Astrocyte (in vitro differentiated cells and primary cell): ENCODE measurements at regions not wholly inside any gene's neighbourhood (a gene's known extent, or its start where the extent isn't known, plus 50 kb on each side); places are given as distances from the start of the nearest gene placed in this dataset.

Experiments used
- DNase-seq: peaks from one replicate; pipeline ENCODE4 v3.0.0-alpha.2; 2010; ENCODE audit warnings: low read depth
- FAIRE-seq: peaks from 2 replicates; lab custom pipeline; 2011; peaks lifted over from hg19 to GRCh38; lab: Jason Lieb, UNC
- H2AFZ ChIP-seq: 2 replicates; pipeline ENCODE4 v1.6.0; 2012; ENCODE audit warnings: low read depth, low read length, inconsistent platforms
- H3K27ac ChIP-seq: 2 replicates; pipeline ENCODE4 v1.5.1; 2011; ENCODE audit warnings: low read depth, low read length, inconsistent platforms
- H3K27me3 ChIP-seq: 2 replicates; pipeline ENCODE4 v1.6.0; 2011; ENCODE audit warnings: low read length, inconsistent platforms; ENCODE audit not compliant: insufficient read depth
- H3K36me3 ChIP-seq: 2 replicates; pipeline ENCODE4 v1.5.1; 2011; ENCODE audit warnings: low read length, inconsistent platforms; ENCODE audit not compliant: insufficient read depth
- H3K4me1 ChIP-seq: 2 replicates; pipeline ENCODE4 v1.5.1; 2011; ENCODE audit warnings: low read length, inconsistent platforms; ENCODE audit not compliant: insufficient read depth
- H3K4me2 ChIP-seq: 2 replicates; pipeline ENCODE4 v1.6.0; 2012; ENCODE audit warnings: low read length, inconsistent platforms
- H3K4me3 ChIP-seq: 2 replicates; pipeline ENCODE4 v1.5.1; 2011; ENCODE audit warnings: low read depth, mild to moderate bottlenecking, low read length, inconsistent platforms; ENCODE audit not compliant: insufficient read depth
- H3K79me2 ChIP-seq: 2 replicates; pipeline ENCODE4 v1.6.0; 2012; ENCODE audit warnings: mild to moderate bottlenecking, low read length, inconsistent platforms; ENCODE audit not compliant: insufficient read depth
- H3K9ac ChIP-seq: 2 replicates; pipeline ENCODE4 v1.6.0; 2012; ENCODE audit warnings: mild to moderate bottlenecking, low read length, inconsistent platforms
- H3K9me3 ChIP-seq: 2 replicates; pipeline ENCODE4 v1.5.1; 2012; ENCODE audit warnings: low read depth, mild to moderate bottlenecking, low read length, inconsistent platforms; ENCODE audit not compliant: insufficient read depth
- H4K20me1 ChIP-seq: 2 replicates; pipeline ENCODE4 v1.6.0; 2012; ENCODE audit warnings: low read length, inconsistent platforms; ENCODE audit not compliant: insufficient read depth
- H3K27ac Mint-ChIP-seq: one replicate; pipeline ENCODE4 v1.8.0; 2021; ENCODE audit warnings: mild to moderate bottlenecking, mixed read lengths; ENCODE audit not compliant: unreplicated experiment
- H3K27me3 Mint-ChIP-seq: one replicate; pipeline ENCODE4 v1.8.0; 2021; ENCODE audit warnings: low read depth, mixed read lengths; ENCODE audit not compliant: unreplicated experiment
- H3K36me3 Mint-ChIP-seq: one replicate; pipeline ENCODE4 v1.8.0; 2021; ENCODE audit warnings: low read depth, mixed read lengths; ENCODE audit not compliant: unreplicated experiment
- H3K4me1 Mint-ChIP-seq: one replicate; pipeline ENCODE4 v1.8.0; 2021; ENCODE audit warnings: low read depth, mixed read lengths; ENCODE audit not compliant: unreplicated experiment
- H3K4me3 Mint-ChIP-seq: one replicate; pipeline ENCODE4 v1.8.0; 2021; ENCODE audit warnings: mild to moderate bottlenecking, moderate library complexity, mixed read lengths; ENCODE audit not compliant: unreplicated experiment
- H3K9me3 Mint-ChIP-seq: one replicate; pipeline ENCODE4 v1.8.0; 2021; ENCODE audit warnings: mild to moderate bottlenecking, mixed read lengths; ENCODE audit not compliant: unreplicated experiment
- CTCF ChIP-seq: IDR thresholded peaks from 2 replicates; pipeline ENCODE4 v1.5.1; 2011; ENCODE audit warnings: low read depth, mild to moderate bottlenecking, inconsistent platforms, low read length, moderate library complexity; ENCODE audit not compliant: insufficient read depth
- EZH2 ChIP-seq: IDR thresholded peaks from 2 replicates; pipeline ENCODE4 v1.6.1; 2012; ENCODE audit warnings: mild to moderate bottlenecking, low read length, inconsistent platforms; ENCODE audit not compliant: insufficient read depth

- no peak overlapping the region for H3K4me3 ChIP-seq
- no peak for TF ChIP-seq EZH2
- no peak for TF ChIP-seq CTCF
Measured at GRCh38 chr4:89614155-89614554, 222.8 kb downstream of the SNCA start.

GRCh38 chr4:89610236-89610635 lies 226.7 kb downstream of the SNCA start:
- Mint-ChIP-seq H3K9me3 (peaks cover 2% of the 10 kb centered on the region), H3K4me1 (no peaks in the 10 kb centered on the region), H3K27me3 (no peaks in the 10 kb centered on the region), H3K36me3 (no peaks in the 10 kb centered on the region), H3K27ac (no peak overlapping the region), H3K4me3 (no peak overlapping the region)
- Histone ChIP-seq H3K4me2 (no peak overlapping the region), H3K27ac (no peak overlapping the region), H3K9me3 (no peaks in the 10 kb centered on the region), H3K9ac (no peak overlapping the region), H2AFZ (no peak overlapping the region), H3K27me3 (no peaks in the 10 kb centered on the region), H3K79me2 (no peaks in the 10 kb centered on the region), H3K4me3 (no peak overlapping the region), H3K4me1 (no peaks in the 10 kb centered on the region), H3K36me3 (no peaks in the 10 kb centered on the region), H4K20me1 (no peaks in the 10 kb centered on the region)
- no peak for TF ChIP-seq EZH2
- no peak for TF ChIP-seq CTCF
- no peak for DNase-seq
- FAIRE-seq: no peak

More at GRCh38 chr4:89614155-89614554, 222.8 kb downstream of the SNCA start:
- Histone ChIP-seq H3K4me2 (no peak overlapping the region), H3K27ac (no peak overlapping the region), H3K79me2 (no peaks in the 10 kb centered on the region), H2AFZ (no peak overlapping the region), H3K36me3 (no peaks in the 10 kb centered on the region), H3K27me3 (no peaks in the 10 kb centered on the region), H3K9me3 (no peaks in the 10 kb centered on the region), H4K20me1 (no peaks in the 10 kb centered on the region), H3K4me1 (no peaks in the 10 kb centered on the region), H3K9ac (no peak overlapping the region)
- no peak for FAIRE-seq
- no peak overlapping the region for H3K4me3 Mint-ChIP-seq
- no peak overlapping the region for H3K27ac Mint-ChIP-seq
- H3K36me3 Mint-ChIP-seq: no peaks in the 10 kb centered on the region
- H3K4me1 Mint-ChIP-seq: peaks cover 1% of the 10 kb centered on the region
- no peak for DNase-seq
- H3K27me3 Mint-ChIP-seq: no peaks in the 10 kb centered on the region
- H3K9me3 Mint-ChIP-seq: peaks cover 2% of the 10 kb centered on the region

GRCh38 chr4:89609756-89610155 lies 227.2 kb downstream of the SNCA start:
- Histone ChIP-seq H3K27me3 (no peaks in the 10 kb centered on the region), H2AFZ (no peak overlapping the region), H3K27ac (no peak overlapping the region), H3K4me3 (no peak overlapping the region), H3K36me3 (no peaks in the 10 kb centered on the region), H3K9ac (no peak overlapping the region), H3K9me3 (no peaks in the 10 kb centered on the region), H3K4me2 (no peak overlapping the region), H3K79me2 (no peaks in the 10 kb centered on the region), H4K20me1 (no peaks in the 10 kb centered on the region), H3K4me1 (no peaks in the 10 kb centered on the region)
- Mint-ChIP-seq H3K9me3 (peaks cover 4% of the 10 kb centered on the region), H3K4me1 (no peaks in the 10 kb centered on the region), H3K4me3 (no peak overlapping the region), H3K27ac (no peak overlapping the region), H3K27me3 (no peaks in the 10 kb centered on the region), H3K36me3 (no peaks in the 10 kb centered on the region)
- DNase-seq (no peak), FAIRE-seq (no peak)
- TF ChIP-seq EZH2 (no peak), CTCF (no peak)
